Stomach (tissue), 8 donors: ENCODE measurements at regions not wholly inside any gene's neighbourhood (a gene's known extent, or its start where the extent isn't known, plus 50 kb on each side); places are given as distances from the start of the nearest gene placed in this dataset.

Experiments used
- DNase-seq, 2 donors: peaks; one replicate each; pipeline versions ENCODE4 v3.0.0 to v3.0.0-alpha.2; 2013 to 2019
- H3K27ac ChIP-seq, 5 donors: fragments of 200-600 bp in 4 of 5; sonication (generic) in 4 of 5; one replicate each; pipeline ENCODE4 v1.5.1; 2013 to 2019; ENCODE audit warnings: mild to moderate bottlenecking in 1 of 5, moderate library complexity in 1 of 5
- H3K27me3 ChIP-seq, 3 donors: fragments of 200-600 bp; sonication (generic); one replicate each; pipeline ENCODE4 v1.5.1; 2017 to 2019; ENCODE audit warnings: mixed run types in 1 of 3
- H3K36me3 ChIP-seq, 4 donors: fragments of 200-600 bp; sonication (generic); 1 replicate in 3 of 4; 2 replicates in 1 of 4; pipeline ENCODE4 v1.5.1; 2016 to 2019
- H3K4me1 ChIP-seq, 4 donors: fragments of 200-600 bp; sonication (generic); one replicate each; pipeline ENCODE4 v1.5.1; 2016 to 2019
- H3K4me3 ChIP-seq, 4 donors: fragments of 200-600 bp; sonication (generic) in 3 of 4; one replicate each; pipeline ENCODE4 v1.5.1; 2016 to 2019; ENCODE audit warnings: mild to moderate bottlenecking in 1 of 4
- H3K9me3 ChIP-seq, 4 donors: fragments of 200-600 bp; sonication (generic); one replicate each; pipeline ENCODE4 v1.5.1; 2016 to 2019
- EP300 ChIP-seq: sonication (generic); formaldehyde crosslinking; IDR thresholded peaks from one replicate; pipeline ENCODE4 v1.6.1; 2017; ENCODE audit warnings: antibody characterized with exemption
- POLR2A ChIP-seq, 4 donors: fragments of 450-650 bp; IDR thresholded peaks; one replicate each; pipeline ENCODE4 v1.6.1; 2016; ENCODE audit warnings: antibody characterized with exemption in 4 of 4, control low read depth in 2 of 4, mild to moderate bottlenecking in 1 of 4, moderate library complexity in 1 of 4
- POLR2AphosphoS5 ChIP-seq, 3 donors: sonication (generic); formaldehyde crosslinking; IDR thresholded peaks; one replicate each; pipeline ENCODE4 v1.6.1; 2016; ENCODE audit warnings: antibody characterized with exemption in 3 of 3
- WGBS, 5 donors: extraction: QIAGEN DNeasy Blood & Tissue Kit in 3 of 5; methylation state at CpG; one replicate each; pipeline versions ENCODE4 v1.1.5 to v1.1.7; 2013 to 2018; 5-methylcytosine and 5-hydroxymethylcytosine counted together
- intact Hi-C: fragments of 100-400 bp; cut with DNase I; formaldehyde crosslinking; loops from one replicate; pipeline ENCODE4 v1.15.1; 2023; ENCODE audit warnings: low total_unique reads
- TF ChIP-seq, protein P1 (sequence below), 7 experiments: fragments of 450-650 bp in 4 of 7; fragments of 200-600 bp in 3 of 7; sonication (generic) in 3 of 7; IDR thresholded peaks; one replicate each; pipeline ENCODE4 v1.5.1; 2016 to 2019; ENCODE audit warnings: antibody characterized with exemption in 7 of 7, control low read depth in 2 of 7, mild to moderate bottlenecking in 1 of 7
- donor health status: healthy with polysubstance abuse.
- donor health status: Bipolar disorder and iron deficiency.
- donor health status: healthy.

DNA sequence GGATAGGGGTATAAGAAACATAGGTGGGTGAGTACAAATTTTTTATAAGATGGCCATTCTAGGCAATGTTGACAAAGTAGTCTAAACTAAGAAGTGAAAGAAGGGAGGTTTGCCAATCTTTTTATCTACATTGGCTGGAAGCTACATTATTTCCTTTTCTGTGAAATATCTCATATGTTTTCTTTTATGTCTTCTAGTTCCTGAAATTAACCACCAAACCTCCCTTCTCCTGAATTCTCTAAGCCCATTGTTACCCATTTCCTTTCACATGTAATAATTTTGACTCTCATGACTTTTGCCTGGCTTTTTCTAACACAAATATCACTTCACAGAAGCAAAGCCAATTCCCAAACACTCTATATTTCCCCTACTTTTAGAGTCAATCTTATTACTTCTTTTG lies 496.2 kb upstream of the JAG1 start:
- Histone ChIP-seq H3K27me3 (no peaks in the 10 kb centered on the region), H3K4me3 (no peak overlapping the region), H3K4me1 (no peaks in the 10 kb centered on the region), H3K9me3 (no peaks in the 10 kb centered on the region), H3K36me3 (no peaks in the 10 kb centered on the region), H3K27ac (no peak overlapping the region)
- intact Hi-C loops = no loop called here
- TF ChIP-seq EP300 (no peak), POLR2AphosphoS5 (IDR thresholded peaks at IDR 0.05) (no peak)
- TF ChIP-seq, protein P1, sequence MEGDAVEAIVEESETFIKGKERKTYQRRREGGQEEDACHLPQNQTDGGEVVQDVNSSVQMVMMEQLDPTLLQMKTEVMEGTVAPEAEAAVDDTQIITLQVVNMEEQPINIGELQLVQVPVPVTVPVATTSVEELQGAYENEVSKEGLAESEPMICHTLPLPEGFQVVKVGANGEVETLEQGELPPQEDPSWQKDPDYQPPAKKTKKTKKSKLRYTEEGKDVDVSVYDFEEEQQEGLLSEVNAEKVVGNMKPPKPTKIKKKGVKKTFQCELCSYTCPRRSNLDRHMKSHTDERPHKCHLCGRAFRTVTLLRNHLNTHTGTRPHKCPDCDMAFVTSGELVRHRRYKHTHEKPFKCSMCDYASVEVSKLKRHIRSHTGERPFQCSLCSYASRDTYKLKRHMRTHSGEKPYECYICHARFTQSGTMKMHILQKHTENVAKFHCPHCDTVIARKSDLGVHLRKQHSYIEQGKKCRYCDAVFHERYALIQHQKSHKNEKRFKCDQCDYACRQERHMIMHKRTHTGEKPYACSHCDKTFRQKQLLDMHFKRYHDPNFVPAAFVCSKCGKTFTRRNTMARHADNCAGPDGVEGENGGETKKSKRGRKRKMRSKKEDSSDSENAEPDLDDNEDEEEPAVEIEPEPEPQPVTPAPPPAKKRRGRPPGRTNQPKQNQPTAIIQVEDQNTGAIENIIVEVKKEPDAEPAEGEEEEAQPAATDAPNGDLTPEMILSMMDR (IDR thresholded peaks at IDR 0.05) = no peak
- no peak for DNase-seq

DNA sequence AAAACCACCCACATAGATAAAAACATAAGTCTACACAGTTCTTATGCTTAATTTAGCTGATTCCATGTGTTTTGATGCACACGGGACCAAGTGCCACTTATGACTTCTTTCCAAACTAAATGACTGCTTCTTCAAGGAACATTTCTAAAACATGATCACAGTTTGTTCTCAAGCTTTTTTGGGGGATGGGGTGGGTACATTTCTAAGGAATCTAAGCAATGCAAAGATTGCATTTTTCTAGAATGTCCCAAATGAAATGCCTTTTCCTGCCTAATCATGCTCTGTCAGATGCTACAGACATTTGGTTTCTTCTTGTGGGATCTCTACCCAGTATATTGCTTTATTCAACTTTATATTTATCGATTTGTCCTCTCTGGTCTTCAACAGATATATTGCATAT lies 496.8 kb upstream of the JAG1 start:
- H3K27me3 ChIP-seq = no peaks in the 10 kb centered on the region
- H3K36me3 ChIP-seq = no peaks in the 10 kb centered on the region
- intact Hi-C loops = no loop called here
- WGBS, 5 donors = 75 to 87% (median 82%) methylated on average over 2 of the region's 2 CpGs
- no peak overlapping the region for H3K4me3 ChIP-seq
- no peaks in the 10 kb centered on the region for H3K9me3 ChIP-seq
- no peaks in the 10 kb centered on the region for H3K4me1 ChIP-seq
- TF ChIP-seq, protein P1 (IDR thresholded peaks at IDR 0.05) = no peak
- no peak for TF ChIP-seq EP300
- no peak for TF ChIP-seq POLR2AphosphoS5 (IDR thresholded peaks at IDR 0.05)
- no peak for TF ChIP-seq POLR2A (IDR thresholded peaks at IDR 0.05)
- H3K27ac ChIP-seq = no peak overlapping the region
- no peak for DNase-seq

DNA sequence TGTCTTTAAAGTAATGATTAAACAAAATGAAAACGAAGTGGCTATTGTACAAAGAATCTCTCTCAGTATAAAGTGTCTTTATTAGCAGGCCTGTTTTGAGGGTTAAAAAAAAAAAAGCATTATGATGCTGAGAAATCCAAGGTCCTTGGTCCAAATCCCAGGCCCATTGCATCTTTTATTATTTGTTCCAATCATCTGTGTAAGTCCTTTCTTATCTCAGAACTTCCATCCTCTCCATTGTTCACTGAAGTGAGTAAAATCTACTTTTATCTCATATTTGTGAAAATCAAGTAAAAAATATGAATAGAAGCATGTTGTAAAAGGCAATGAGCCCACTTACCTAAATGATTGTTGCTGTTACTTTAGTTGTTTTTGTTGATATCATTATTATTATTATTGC lies 499.1 kb upstream of the JAG1 start:
- no peaks in the 10 kb centered on the region for H3K36me3 ChIP-seq
- TF ChIP-seq, protein P1 (IDR thresholded peaks at IDR 0.05) = no peak
- no peak for TF ChIP-seq POLR2A (IDR thresholded peaks at IDR 0.05)
- no peak for TF ChIP-seq EP300
- TF ChIP-seq POLR2AphosphoS5 (IDR thresholded peaks at IDR 0.05) = no peak
- no peaks in the 10 kb centered on the region for H3K9me3 ChIP-seq
- WGBS, 5 donors = 52 to 75% (median 67%) methylated on average over 1 of the region's 1 CpG
- intact Hi-C loops = no loop called here
- DNase-seq = no peak
- no peak overlapping the region for H3K4me3 ChIP-seq
- no peaks in the 10 kb centered on the region for H3K4me1 ChIP-seq
- no peak overlapping the region for H3K27ac ChIP-seq
- no peaks in the 10 kb centered on the region for H3K27me3 ChIP-seq

DNA sequence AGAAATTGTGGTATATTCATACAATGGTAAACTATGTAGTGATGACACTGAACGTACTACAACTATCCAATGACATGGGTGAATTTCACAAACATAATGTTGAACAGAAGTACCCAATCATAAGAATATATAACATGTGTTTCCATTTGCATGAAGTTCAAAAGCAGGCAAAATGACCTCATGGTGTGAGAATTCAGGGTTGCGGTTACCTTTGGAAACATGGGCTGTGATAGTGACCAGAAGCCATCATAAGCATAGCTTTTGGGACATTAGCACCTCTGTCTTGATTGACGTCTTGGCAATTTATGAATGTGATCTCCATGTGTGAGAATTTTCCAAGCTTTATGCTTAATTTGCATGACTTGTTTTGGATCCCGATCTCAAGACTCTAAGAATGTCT lies 500.1 kb upstream of the JAG1 start:
- intact Hi-C loops = no loop called here
- no peak for DNase-seq
- H3K4me1 ChIP-seq = peaks cover 0 to under 1% (median 0%) of the 10 kb centered on the region in 4 donors
- H3K36me3 ChIP-seq = no peaks in the 10 kb centered on the region
- no peak overlapping the region for H3K4me3 ChIP-seq
- no peak overlapping the region for H3K27ac ChIP-seq
- no peaks in the 10 kb centered on the region for H3K9me3 ChIP-seq
- no peak for TF ChIP-seq EP300
- no peak for TF ChIP-seq POLR2A (IDR thresholded peaks at IDR 0.05)
- TF ChIP-seq, protein P1 (IDR thresholded peaks at IDR 0.05) = no peak
- TF ChIP-seq POLR2AphosphoS5 (IDR thresholded peaks at IDR 0.05) = no peak
- 89 to 96% (median 93%) methylated on average over 4 of the region's 4 CpGs for WGBS, 5 donors
- no peaks in the 10 kb centered on the region for H3K27me3 ChIP-seq
